ENCODE measurements at regions not wholly inside any gene's neighbourhood (a gene's known extent, or its start where the extent isn't known, plus 50 kb on each side); places are given as distances from the start of the nearest gene placed in this dataset.

- no peak overlapping the region for H3K9ac ChIP-seq (ENCODE audit: low read depth in 1 of 2, low read length in 2 of 2)
- H3K4me1 ChIP-seq (ENCODE audit: control insufficient read depth in 4 of 4, insufficient read depth in 4 of 4, low read length in 3 of 4) = no peaks in the 10 kb centered on the region
- H3K27ac ChIP-seq (ENCODE audit: low read depth in 1 of 2, low read length in 2 of 2) = no peak overlapping the region
- 49% methylated on average over 2 of the region's 2 CpGs for WGBS
- no peaks in the 10 kb centered on the region for H3K36me3 ChIP-seq (ENCODE audit: control insufficient read depth in 4 of 4, insufficient read depth in 3 of 4, low read depth in 1 of 4, low read length in 3 of 4)
- H3K27me3 ChIP-seq (ENCODE audit: control insufficient read depth in 4 of 4, insufficient read depth in 4 of 4, low read length in 3 of 4) = no peaks in the 10 kb centered on the region
- no peak for DNase-seq (ENCODE audit: low spot score)
- no peak overlapping the region for H3K4me3 ChIP-seq (ENCODE audit: low read depth in 1 of 3, low read length in 3 of 3)
- peaks cover 0 to 1% (median 0%) of the 10 kb centered on the region in 4 donors for H3K9me3 ChIP-seq (ENCODE audit: control insufficient read depth in 4 of 4, low read length in 3 of 4)
- TF ChIP-seq RAD21 (IDR thresholded peaks at IDR 0.05) = no peak
- no peak for TF ChIP-seq FOXA1 (IDR thresholded peaks at IDR 0.05)
- no peak for TF ChIP-seq GABPA (IDR thresholded peaks at IDR 0.05 in 1 of 2, conservative IDR thresholded peaks at IDR 0.05 in 1 of 2)
- TF ChIP-seq, protein P1, sequence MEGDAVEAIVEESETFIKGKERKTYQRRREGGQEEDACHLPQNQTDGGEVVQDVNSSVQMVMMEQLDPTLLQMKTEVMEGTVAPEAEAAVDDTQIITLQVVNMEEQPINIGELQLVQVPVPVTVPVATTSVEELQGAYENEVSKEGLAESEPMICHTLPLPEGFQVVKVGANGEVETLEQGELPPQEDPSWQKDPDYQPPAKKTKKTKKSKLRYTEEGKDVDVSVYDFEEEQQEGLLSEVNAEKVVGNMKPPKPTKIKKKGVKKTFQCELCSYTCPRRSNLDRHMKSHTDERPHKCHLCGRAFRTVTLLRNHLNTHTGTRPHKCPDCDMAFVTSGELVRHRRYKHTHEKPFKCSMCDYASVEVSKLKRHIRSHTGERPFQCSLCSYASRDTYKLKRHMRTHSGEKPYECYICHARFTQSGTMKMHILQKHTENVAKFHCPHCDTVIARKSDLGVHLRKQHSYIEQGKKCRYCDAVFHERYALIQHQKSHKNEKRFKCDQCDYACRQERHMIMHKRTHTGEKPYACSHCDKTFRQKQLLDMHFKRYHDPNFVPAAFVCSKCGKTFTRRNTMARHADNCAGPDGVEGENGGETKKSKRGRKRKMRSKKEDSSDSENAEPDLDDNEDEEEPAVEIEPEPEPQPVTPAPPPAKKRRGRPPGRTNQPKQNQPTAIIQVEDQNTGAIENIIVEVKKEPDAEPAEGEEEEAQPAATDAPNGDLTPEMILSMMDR (IDR thresholded peaks at IDR 0.05; ENCODE audit: low read depth, low read length, missing input control) = no peak
- TF ChIP-seq HNF4G (IDR thresholded peaks at IDR 0.05) = no peak
- TF ChIP-seq RXRA (IDR thresholded peaks at IDR 0.05) = no peak
- TF ChIP-seq, protein P2, sequence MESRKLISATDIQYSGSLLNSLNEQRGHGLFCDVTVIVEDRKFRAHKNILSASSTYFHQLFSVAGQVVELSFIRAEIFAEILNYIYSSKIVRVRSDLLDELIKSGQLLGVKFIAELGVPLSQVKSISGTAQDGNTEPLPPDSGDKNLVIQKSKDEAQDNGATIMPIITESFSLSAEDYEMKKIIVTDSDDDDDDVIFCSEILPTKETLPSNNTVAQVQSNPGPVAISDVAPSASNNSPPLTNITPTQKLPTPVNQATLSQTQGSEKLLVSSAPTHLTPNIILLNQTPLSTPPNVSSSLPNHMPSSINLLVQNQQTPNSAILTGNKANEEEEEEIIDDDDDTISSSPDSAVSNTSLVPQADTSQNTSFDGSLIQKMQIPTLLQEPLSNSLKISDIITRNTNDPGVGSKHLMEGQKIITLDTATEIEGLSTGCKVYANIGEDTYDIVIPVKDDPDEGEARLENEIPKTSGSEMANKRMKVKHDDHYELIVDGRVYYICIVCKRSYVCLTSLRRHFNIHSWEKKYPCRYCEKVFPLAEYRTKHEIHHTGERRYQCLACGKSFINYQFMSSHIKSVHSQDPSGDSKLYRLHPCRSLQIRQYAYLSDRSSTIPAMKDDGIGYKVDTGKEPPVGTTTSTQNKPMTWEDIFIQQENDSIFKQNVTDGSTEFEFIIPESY (IDR thresholded peaks at IDR 0.05) = no peak
- no peak for TF ChIP-seq EGR1 (IDR thresholded peaks at IDR 0.05; ENCODE audit: low read depth in 2 of 2)
- no peak for TF ChIP-seq NR2F2 (IDR thresholded peaks at IDR 0.05)
- no peak for TF ChIP-seq REST (IDR thresholded peaks at IDR 0.05)
- TF ChIP-seq SP1 (IDR thresholded peaks at IDR 0.05) = no peak
- no peak for TF ChIP-seq TAF1 (conservative IDR thresholded peaks at IDR 0.05)
- no peak for TF ChIP-seq JUND (IDR thresholded peaks at IDR 0.05)
Measured at GRCh38 chr1:68908316-68908715, 411.4 kb upstream of the DEPDC1 start.

DNA sequence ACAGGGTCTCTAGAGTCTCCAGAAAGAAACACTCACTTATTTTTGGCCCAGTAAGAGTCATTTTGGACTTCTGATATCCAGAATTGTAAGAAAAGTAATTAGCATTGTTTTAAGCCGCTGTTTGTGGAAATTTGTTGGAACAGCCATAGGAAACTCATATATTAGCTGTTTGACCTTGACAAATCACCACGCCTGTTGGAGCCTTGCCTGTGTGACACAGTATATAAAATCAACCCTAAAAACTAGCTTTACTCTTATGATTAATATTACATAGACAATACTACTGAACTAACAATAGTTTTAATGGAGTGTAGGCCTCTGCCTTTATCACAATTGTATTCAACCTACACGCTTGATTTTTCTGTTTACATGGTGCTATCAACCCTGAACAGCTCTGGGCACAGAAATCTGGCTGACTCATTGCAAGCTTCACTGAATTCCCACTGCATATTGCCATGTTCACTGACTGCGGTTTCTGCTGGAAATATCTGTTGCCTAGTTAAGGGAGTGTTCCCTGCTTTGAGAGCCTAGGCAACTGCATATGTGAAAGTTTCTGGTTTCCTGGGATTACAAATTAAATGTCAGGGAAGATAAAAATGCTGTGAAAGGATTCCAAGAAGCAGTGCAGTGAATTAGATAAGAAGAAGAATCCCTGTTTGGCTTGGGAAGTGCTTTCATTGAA, 419.5 kb upstream of the DEPDC1 start:
- Histone ChIP-seq H3K9ac (ENCODE audit: low read depth in 1 of 2, low read length in 2 of 2) (no peak overlapping the region), H3K4me3 (ENCODE audit: low read depth in 1 of 3, low read length in 3 of 3) (no peak overlapping the region), H3K9me3 (ENCODE audit: control insufficient read depth in 4 of 4, low read length in 3 of 4) (no peaks in the 10 kb centered on the region), H3K27ac (ENCODE audit: low read depth in 1 of 2, low read length in 2 of 2) (no peak overlapping the region), H3K36me3 (ENCODE audit: control insufficient read depth in 4 of 4, insufficient read depth in 3 of 4, low read depth in 1 of 4, low read length in 3 of 4) (no peaks in the 10 kb centered on the region), H3K4me1 (ENCODE audit: control insufficient read depth in 4 of 4, insufficient read depth in 4 of 4, low read length in 3 of 4) (no peaks in the 10 kb centered on the region), H3K27me3 (ENCODE audit: control insufficient read depth in 4 of 4, insufficient read depth in 4 of 4, low read length in 3 of 4) (no peaks in the 10 kb centered on the region)
- no peak for TF ChIP-seq YY1 (IDR thresholded peaks at IDR 0.05)
- TF ChIP-seq HNF4G (IDR thresholded peaks at IDR 0.05) = no peak
- TF ChIP-seq RXRA (IDR thresholded peaks at IDR 0.05) = no peak
- 68% methylated on average over 4 of the region's 4 CpGs for WGBS
- DNase-seq (ENCODE audit: low spot score) = no peak
